HCT116 (cell line): ENCODE measurements at regions not wholly inside any gene's neighbourhood (a gene's known extent, or its start where the extent isn't known, plus 50 kb on each side); places are given as distances from the start of the nearest gene placed in this dataset.

Source experiments
- ATAC-seq: fragments of 200-7000 bp; cut with Tn5 transposase; 2 replicates; pipeline ENCODE4 v1.9.1; 2020; ENCODE audit warnings: mild to moderate bottlenecking, moderate library complexity
- BruUV-seq: library from RNA; stranded (reverse); fragments of 400-500 nt; replicated peaks from 2 replicates; lab custom pipeline; 2021; lab: Mats Ljungman, UMichigan
- CTCF ChIA-PET: fragments of 300-600 bp; sonication (Branson Sonifier 250); formaldehyde crosslinking; loops from one replicate; lab custom pipeline; 2021; ENCODE audit warnings: antibody characterized with exemption; lab: Charles Lee
- POLR2A ChIA-PET: fragments of 300-600, 350-600 bp; sonication (Branson Sonifier 250); formaldehyde crosslinking; loops from one replicate; lab custom pipeline; 2021; ENCODE audit warnings: antibody characterized with exemption; lab: Charles Lee
- RAD21 ChIA-PET, 2 experiments: fragments of 300-600 bp; sonication (Branson Sonifier 250); formaldehyde crosslinking; loops; one replicate each; lab custom pipeline; 2023; ENCODE audit warnings: low total read pairs in 2 of 2; ENCODE audit not compliant: uncharacterized antibody in 2 of 2, unreplicated experiment in 2 of 2, low non-redundant PET in 1 of 2; lab: Charles Lee
- DNase-seq: peaks from one replicate; pipeline ENCODE4 v3.0.0-alpha.2; 2010; ENCODE audit warnings: low read depth, low spot score
- H2AFZ ChIP-seq: fragments of 200-600 bp; shearing (Covaris generic), sonication (generic); 2 replicates; pipeline ENCODE4 v1.6.1; 2017; ENCODE audit warnings: low read depth, mixed run types, mixed read lengths, antibody characterized with exemption, low read length; ENCODE audit not compliant: poor library complexity, severe bottlenecking
- H3K27ac ChIP-seq: 2 replicates; pipeline ENCODE4 v1.5.1; 2012; ENCODE audit warnings: low read depth, low read length
- H3K27me3 ChIP-seq: fragments of 200-600 bp; sonication (generic); 2 replicates; pipeline ENCODE4 v1.6.1; 2016; ENCODE audit warnings: mixed run types, low read length, mixed read lengths; ENCODE audit not compliant: insufficient read depth
- H3K36me3 ChIP-seq, 2 experiments: fragments of 200-500 bp in 1 of 2; fragments of 200-600 bp in 1 of 2; sonication (Bioruptor generic) in 1 of 2; sonication (generic) in 1 of 2; 2 replicates each; pipeline versions ENCODE4 v1.5.1 to v1.6.1; 2014 to 2016; ENCODE audit warnings: low read length in 2 of 2, inconsistent platforms in 1 of 2, mixed read lengths in 1 of 2, mixed run types in 1 of 2; ENCODE audit not compliant: insufficient read depth in 2 of 2, control insufficient read depth in 1 of 2
- H3K4me1 ChIP-seq, 2 experiments: fragments of 200-600 bp in 1 of 2; sonication (generic) in 1 of 2; 2 replicates each; pipeline versions ENCODE4 v1.5.1 to v1.6.1; 2012 to 2017; ENCODE audit warnings: low read length in 2 of 2, inconsistent platforms in 1 of 2, mild to moderate bottlenecking in 1 of 2, mixed read lengths in 1 of 2, mixed run types in 1 of 2, moderate library complexity in 1 of 2; ENCODE audit not compliant: insufficient read depth in 2 of 2, control insufficient read depth in 1 of 2
- H3K4me2 ChIP-seq: fragments of 200-600 bp; sonication (generic); 2 replicates; pipeline ENCODE4 v1.6.1; 2017; ENCODE audit warnings: mixed run types, low read length, mixed read lengths
- H3K4me3 ChIP-seq, 2 experiments: fragments of 200-600 bp in 1 of 2; sonication (generic) in 1 of 2; replicated peaks in 1 of 2; 2 replicates each; pipeline ENCODE4 v1.5.1; 2011 to 2016; ENCODE audit warnings: low read length in 2 of 2, control low read depth in 1 of 2, low read depth in 1 of 2, mild to moderate bottlenecking in 1 of 2, mixed read lengths in 1 of 2, mixed run types in 1 of 2
- H3K79me2 ChIP-seq: fragments of 200-600 bp; sonication (generic); 2 replicates; pipeline ENCODE4 v1.6.1; 2017; ENCODE audit warnings: mild to moderate bottlenecking, mixed run types, low read length, moderate library complexity, mixed read lengths; ENCODE audit not compliant: insufficient read depth
- H3K9ac ChIP-seq: fragments of 200-600 bp; sonication (generic); 2 replicates; pipeline ENCODE4 v1.6.1; 2016; ENCODE audit warnings: low read length, mixed read lengths
- H3K9me2 ChIP-seq: fragments of 200-600 bp; sonication (generic), shearing (Covaris generic); 2 replicates; pipeline ENCODE4 v1.6.1; 2017; ENCODE audit warnings: mixed run types, mild to moderate bottlenecking, moderate library complexity; ENCODE audit not compliant: insufficient read depth
- H3K9me3 ChIP-seq, 2 experiments: fragments of 200-500 bp in 1 of 2; fragments of 200-600 bp in 1 of 2; sonication (Bioruptor generic) in 1 of 2; sonication (generic) in 1 of 2; 2 replicates each; pipeline ENCODE4 v1.6.1; 2014 to 2017; ENCODE audit warnings: low read length in 2 of 2, mixed read lengths in 2 of 2, inconsistent platforms in 1 of 2, low read depth in 1 of 2, mild to moderate bottlenecking in 1 of 2, mixed run types in 1 of 2, moderate library complexity in 1 of 2; ENCODE audit not compliant: control insufficient read depth in 1 of 2, insufficient read depth in 1 of 2
- H4K20me1 ChIP-seq: fragments of 200-600 bp; sonication (generic), shearing (Covaris generic); 2 replicates; pipeline ENCODE4 v1.6.1; 2017; ENCODE audit warnings: mixed run types, mild to moderate bottlenecking, moderate library complexity; ENCODE audit not compliant: insufficient read depth
- CEBPB ChIP-seq: IDR thresholded peaks from 2 replicates; pipeline ENCODE4 v1.6.1; 2012; ENCODE audit warnings: low read depth
- CTCF ChIP-seq, 3 experiments: fragments of 200-600 bp in 1 of 3; sonication (generic) in 1 of 3; IDR thresholded peaks in 2 of 3; conservative IDR thresholded peaks in 1 of 3; 2 replicates each; pipeline ENCODE4 v1.5.1; 2012 to 2017; ENCODE audit warnings: low read depth in 2 of 3, low read length in 2 of 3, antibody characterized with exemption in 1 of 3, borderline replicate concordance in 1 of 3, control low read depth in 1 of 3, mild to moderate bottlenecking in 1 of 3, mixed read lengths in 1 of 3, mixed run types in 1 of 3, moderate library complexity in 1 of 3; ENCODE audit not compliant: insufficient read depth in 1 of 3
- FOSL1 ChIP-seq: IDR thresholded peaks from 2 replicates; pipeline ENCODE4 v1.6.1; 2012; ENCODE audit warnings: low read depth
- JUND ChIP-seq: IDR thresholded peaks from 2 replicates; pipeline ENCODE4 v1.6.1; 2012
- MAX ChIP-seq: IDR thresholded peaks from 2 replicates; pipeline ENCODE4 v1.6.1; 2012
- REST ChIP-seq: IDR thresholded peaks from 2 replicates; pipeline ENCODE4 v1.6.1; 2012; ENCODE audit warnings: low read depth
- SP1 ChIP-seq: IDR thresholded peaks from 2 replicates; pipeline ENCODE4 v1.6.1; 2012; ENCODE audit warnings: low read depth
- SRF ChIP-seq: IDR thresholded peaks from 2 replicates; pipeline ENCODE4 v1.6.1; 2012; ENCODE audit warnings: low read depth
- ZNF274 ChIP-seq: fragments of 200-500 bp; sonication (Bioruptor generic); IDR thresholded peaks from 2 replicates; pipeline ENCODE4 v1.6.1; 2014; ENCODE audit warnings: mild to moderate bottlenecking, low read depth, low read length, inconsistent platforms
- intact Hi-C: fragments of 100-400 bp; cut with micrococcal nuclease; formaldehyde crosslinking; loops from 2 replicates; pipeline ENCODE4 v1.10.0; 2022

- ChIA-PET CTCF (no interaction called here), RAD21 (no interaction called here), POLR2A (no interaction called here)
- DNase-seq (no peak), ATAC-seq (no peak)
- Histone ChIP-seq H3K9ac (no peak overlapping the region), H3K4me1 (no peaks in the 10 kb centered on the region), H3K9me3 (no peaks in the 10 kb centered on the region), H3K79me2 (no peaks in the 10 kb centered on the region), H3K9me2 (no peaks in the 10 kb centered on the region), H4K20me1 (no peaks in the 10 kb centered on the region), H2AFZ (no peak overlapping the region), H3K36me3 (no peaks in the 10 kb centered on the region), H3K27ac (no peak overlapping the region), H3K4me3 (no peak overlapping the region), H3K4me2 (no peak overlapping the region), H3K27me3 (peaks cover 3% of the 10 kb centered on the region; the same call in 1 of the 2 replicates)
- TF ChIP-seq JUND (no peak), ZNF274 (no peak), REST (no peak), CTCF (IDR thresholded peaks at IDR 0.05 in 2 of 3, conservative IDR thresholded peaks at IDR 0.05 in 1 of 3; ENCODE audit: borderline replicate concordance in 1 of 3, insufficient read depth in 1 of 3, low read depth in 2 of 3, low read length in 2 of 3) (no peak), MAX (no peak), SP1 (no peak), SRF (no peak), FOSL1 (no peak), CEBPB (no peak)
- no TSS peak for BruUV-seq
- intact Hi-C loops, result no loop called here
Observed at GRCh38 chr12:131195796-131196195, 242.1 kb downstream of the ADGRD1 start.
